ENCODE measurements at regions not wholly inside any gene's neighbourhood (a gene's known extent, or its start where the extent isn't known, plus 50 kb on each side); places are given as distances from the start of the nearest gene placed in this dataset.

- no peak for DNase-seq (ENCODE audit: low read depth in 1 of 2, low spot score in 1 of 2)
Observed at GRCh38 chr19:29096896-29097295, 116.1 kb downstream of the UQCRFS1 start.

GRCh38 chr19:29093553-29093908, 119.4 kb downstream of the UQCRFS1 start:
- no peak overlapping the region for H3K27ac ChIP-seq (replicated peaks)
- TF ChIP-seq SPI1 (IDR thresholded peaks at IDR 0.05; ENCODE audit: borderline replicate concordance, low read depth) (no peak), REST (IDR thresholded peaks at IDR 0.05; ENCODE audit: insufficient replicate concordance, low read depth) (no peak)
- no peak overlapping the region for H3K4me3 ChIP-seq (replicated peaks; ENCODE audit: insufficient read depth, low read length)
- DNase-seq (ENCODE audit: low read depth in 1 of 2, low spot score in 1 of 2), result no peak
- H3K27me3 ChIP-seq (ENCODE audit: insufficient read depth, poor library complexity, severe bottlenecking), result no peaks in the 10 kb centered on the region

More at GRCh38 chr19:29096896-29097295, 116.1 kb downstream of the UQCRFS1 start:
- no peak overlapping the region for H3K4me3 ChIP-seq (replicated peaks; ENCODE audit: insufficient read depth, low read length)
- H3K27ac ChIP-seq (replicated peaks), result no peak overlapping the region
- TF ChIP-seq CTCF (IDR thresholded peaks at IDR 0.05; ENCODE audit: insufficient read depth, low read length), result no peak
- TF ChIP-seq SPI1 (IDR thresholded peaks at IDR 0.05; ENCODE audit: borderline replicate concordance, low read depth), result no peak
- TF ChIP-seq REST (IDR thresholded peaks at IDR 0.05; ENCODE audit: insufficient replicate concordance, low read depth), result no peak
- no peak for TF ChIP-seq POLR2AphosphoS5 (IDR thresholded peaks at IDR 0.05; ENCODE audit: low read depth)
- no peak for TF ChIP-seq GABPA (IDR thresholded peaks at IDR 0.05; ENCODE audit: low read depth)
- H3K27me3 ChIP-seq (ENCODE audit: insufficient read depth, poor library complexity, severe bottlenecking), result no peaks in the 10 kb centered on the region

- Histone ChIP-seq H3K27ac (replicated peaks) (no peak overlapping the region), H3K4me3 (replicated peaks; ENCODE audit: insufficient read depth, low read length) (no peak overlapping the region), H3K27me3 (ENCODE audit: insufficient read depth, poor library complexity, severe bottlenecking) (no peaks in the 10 kb centered on the region)
- no peak for TF ChIP-seq SPI1 (IDR thresholded peaks at IDR 0.05; ENCODE audit: borderline replicate concordance, low read depth)
- TF ChIP-seq CTCF (IDR thresholded peaks at IDR 0.05; ENCODE audit: insufficient read depth, low read length), result no peak
- no peak for TF ChIP-seq REST (IDR thresholded peaks at IDR 0.05; ENCODE audit: insufficient replicate concordance, low read depth)
- TF ChIP-seq GABPA (IDR thresholded peaks at IDR 0.05; ENCODE audit: low read depth), result no peak
- no peak for TF ChIP-seq POLR2AphosphoS5 (IDR thresholded peaks at IDR 0.05; ENCODE audit: low read depth)
- DNase-seq (ENCODE audit: low read depth in 1 of 2, low spot score in 1 of 2), result no peak
Observed at GRCh38 chr19:29092712-29093552, 120.0 kb downstream of the UQCRFS1 start.
